Liver (tissue), 3 donors: ENCODE measurements at regions not wholly inside any gene's neighbourhood (a gene's known extent, or its start where the extent isn't known, plus 50 kb on each side); places are given as distances from the start of the nearest gene placed in this dataset.

Source experiments
- EGR1 ChIP-seq, 2 donors: IDR thresholded peaks; 2 replicates each; pipeline ENCODE4 v1.6.1; 2016 to 2018; ENCODE audit warnings: antibody characterized with exemption in 2 of 2, low read depth in 2 of 2
- HNF4A ChIP-seq, 2 donors: conservative IDR thresholded peaks; 2 replicates each; pipeline ENCODE4 v1.6.1; 2016; ENCODE audit warnings: antibody characterized with exemption in 2 of 2, mild to moderate bottlenecking in 2 of 2
- JUND ChIP-seq, 2 donors: IDR thresholded peaks; 2 replicates each; pipeline ENCODE4 v1.6.1; 2016; ENCODE audit warnings: antibody characterized with exemption in 2 of 2
- MAX ChIP-seq: IDR thresholded peaks from 2 replicates; pipeline ENCODE4 v1.6.1; 2016; ENCODE audit warnings: antibody characterized with exemption
- SP1 ChIP-seq: IDR thresholded peaks from 2 replicates; pipeline ENCODE4 v1.6.1; 2018; ENCODE audit warnings: antibody characterized with exemption, mild to moderate bottlenecking
- TAF1 ChIP-seq: conservative IDR thresholded peaks from 2 replicates; pipeline ENCODE4 v1.6.1; 2016; ENCODE audit warnings: antibody characterized with exemption, mild to moderate bottlenecking
- YY1 ChIP-seq: IDR thresholded peaks from 2 replicates; pipeline ENCODE4 v1.6.1; 2016; ENCODE audit warnings: antibody characterized with exemption, mild to moderate bottlenecking
- ZBTB33 ChIP-seq: IDR thresholded peaks from 2 replicates; pipeline ENCODE4 v1.6.1; 2016; ENCODE audit warnings: antibody characterized with exemption
- TF ChIP-seq, protein P1 (sequence below): fragments of 150-350 bp; IDR thresholded peaks from 2 replicates; pipeline ENCODE4 v1.5.1; 2017; ENCODE audit warnings: improper control_type of control experiment, low read depth, low read length; ENCODE audit not compliant: missing input control
- donor health status: healthy.
- donor health status: healthy.

DNA sequence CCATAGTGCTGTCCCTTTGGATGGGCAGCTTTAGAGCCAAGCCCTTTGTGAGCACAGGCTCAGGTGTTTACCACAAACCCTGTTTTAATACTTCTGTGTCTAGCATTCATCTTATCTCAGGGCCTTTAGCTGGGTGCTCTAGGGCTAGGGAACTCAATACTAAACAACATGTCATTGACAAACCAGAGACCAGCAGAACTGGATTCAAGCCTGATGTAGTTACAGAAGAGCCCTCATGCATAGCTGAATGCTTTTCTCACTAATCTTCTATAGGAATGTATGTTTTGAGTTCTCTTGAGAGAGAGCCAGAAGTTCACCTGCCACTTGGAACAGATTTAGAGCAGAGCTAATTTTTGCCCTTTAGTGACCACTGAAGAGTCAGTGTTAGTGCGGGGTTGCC lies 142.6 kb downstream of the DCK start:
- TF ChIP-seq HNF4A (conservative IDR thresholded peaks at IDR 0.05) (no peak), EGR1 (IDR thresholded peaks at IDR 0.05; ENCODE audit: low read depth in 2 of 2) (no peak), TAF1 (no peak), JUND (IDR thresholded peaks at IDR 0.05) (no peak), SP1 (no peak), ZBTB33 (no peak), MAX (no peak), YY1 (no peak)
- TF ChIP-seq, protein P1, sequence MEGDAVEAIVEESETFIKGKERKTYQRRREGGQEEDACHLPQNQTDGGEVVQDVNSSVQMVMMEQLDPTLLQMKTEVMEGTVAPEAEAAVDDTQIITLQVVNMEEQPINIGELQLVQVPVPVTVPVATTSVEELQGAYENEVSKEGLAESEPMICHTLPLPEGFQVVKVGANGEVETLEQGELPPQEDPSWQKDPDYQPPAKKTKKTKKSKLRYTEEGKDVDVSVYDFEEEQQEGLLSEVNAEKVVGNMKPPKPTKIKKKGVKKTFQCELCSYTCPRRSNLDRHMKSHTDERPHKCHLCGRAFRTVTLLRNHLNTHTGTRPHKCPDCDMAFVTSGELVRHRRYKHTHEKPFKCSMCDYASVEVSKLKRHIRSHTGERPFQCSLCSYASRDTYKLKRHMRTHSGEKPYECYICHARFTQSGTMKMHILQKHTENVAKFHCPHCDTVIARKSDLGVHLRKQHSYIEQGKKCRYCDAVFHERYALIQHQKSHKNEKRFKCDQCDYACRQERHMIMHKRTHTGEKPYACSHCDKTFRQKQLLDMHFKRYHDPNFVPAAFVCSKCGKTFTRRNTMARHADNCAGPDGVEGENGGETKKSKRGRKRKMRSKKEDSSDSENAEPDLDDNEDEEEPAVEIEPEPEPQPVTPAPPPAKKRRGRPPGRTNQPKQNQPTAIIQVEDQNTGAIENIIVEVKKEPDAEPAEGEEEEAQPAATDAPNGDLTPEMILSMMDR: no peak
